Astrocyte (in vitro differentiated cells and primary cell): ENCODE measurements at regions not wholly inside any gene's neighbourhood (a gene's known extent, or its start where the extent isn't known, plus 50 kb on each side); places are given as distances from the start of the nearest gene placed in this dataset.

ENCODE experiments used
- DNase-seq: peaks from one replicate; pipeline ENCODE4 v3.0.0-alpha.2; 2010; ENCODE audit warnings: low read depth
- FAIRE-seq: peaks from 2 replicates; lab custom pipeline; 2011; peaks lifted over from hg19 to GRCh38; lab: Jason Lieb, UNC
- H2AFZ ChIP-seq: 2 replicates; pipeline ENCODE4 v1.6.0; 2012; ENCODE audit warnings: low read depth, low read length, inconsistent platforms
- H3K27ac ChIP-seq: 2 replicates; pipeline ENCODE4 v1.5.1; 2011; ENCODE audit warnings: low read depth, low read length, inconsistent platforms
- H3K27me3 ChIP-seq: 2 replicates; pipeline ENCODE4 v1.6.0; 2011; ENCODE audit warnings: low read length, inconsistent platforms; ENCODE audit not compliant: insufficient read depth
- H3K36me3 ChIP-seq: 2 replicates; pipeline ENCODE4 v1.5.1; 2011; ENCODE audit warnings: low read length, inconsistent platforms; ENCODE audit not compliant: insufficient read depth
- H3K4me1 ChIP-seq: 2 replicates; pipeline ENCODE4 v1.5.1; 2011; ENCODE audit warnings: low read length, inconsistent platforms; ENCODE audit not compliant: insufficient read depth
- H3K4me2 ChIP-seq: 2 replicates; pipeline ENCODE4 v1.6.0; 2012; ENCODE audit warnings: low read length, inconsistent platforms
- H3K4me3 ChIP-seq: 2 replicates; pipeline ENCODE4 v1.5.1; 2011; ENCODE audit warnings: low read depth, mild to moderate bottlenecking, low read length, inconsistent platforms; ENCODE audit not compliant: insufficient read depth
- H3K79me2 ChIP-seq: 2 replicates; pipeline ENCODE4 v1.6.0; 2012; ENCODE audit warnings: mild to moderate bottlenecking, low read length, inconsistent platforms; ENCODE audit not compliant: insufficient read depth
- H3K9ac ChIP-seq: 2 replicates; pipeline ENCODE4 v1.6.0; 2012; ENCODE audit warnings: mild to moderate bottlenecking, low read length, inconsistent platforms
- H3K9me3 ChIP-seq: 2 replicates; pipeline ENCODE4 v1.5.1; 2012; ENCODE audit warnings: low read depth, mild to moderate bottlenecking, low read length, inconsistent platforms; ENCODE audit not compliant: insufficient read depth
- H4K20me1 ChIP-seq: 2 replicates; pipeline ENCODE4 v1.6.0; 2012; ENCODE audit warnings: low read length, inconsistent platforms; ENCODE audit not compliant: insufficient read depth
- H3K27ac Mint-ChIP-seq: one replicate; pipeline ENCODE4 v1.8.0; 2021; ENCODE audit warnings: mild to moderate bottlenecking, mixed read lengths; ENCODE audit not compliant: unreplicated experiment
- H3K27me3 Mint-ChIP-seq: one replicate; pipeline ENCODE4 v1.8.0; 2021; ENCODE audit warnings: low read depth, mixed read lengths; ENCODE audit not compliant: unreplicated experiment
- H3K36me3 Mint-ChIP-seq: one replicate; pipeline ENCODE4 v1.8.0; 2021; ENCODE audit warnings: low read depth, mixed read lengths; ENCODE audit not compliant: unreplicated experiment
- H3K4me1 Mint-ChIP-seq: one replicate; pipeline ENCODE4 v1.8.0; 2021; ENCODE audit warnings: low read depth, mixed read lengths; ENCODE audit not compliant: unreplicated experiment
- H3K4me3 Mint-ChIP-seq: one replicate; pipeline ENCODE4 v1.8.0; 2021; ENCODE audit warnings: mild to moderate bottlenecking, moderate library complexity, mixed read lengths; ENCODE audit not compliant: unreplicated experiment
- H3K9me3 Mint-ChIP-seq: one replicate; pipeline ENCODE4 v1.8.0; 2021; ENCODE audit warnings: mild to moderate bottlenecking, mixed read lengths; ENCODE audit not compliant: unreplicated experiment
- CTCF ChIP-seq: IDR thresholded peaks from 2 replicates; pipeline ENCODE4 v1.5.1; 2011; ENCODE audit warnings: low read depth, mild to moderate bottlenecking, inconsistent platforms, low read length, moderate library complexity; ENCODE audit not compliant: insufficient read depth
- EZH2 ChIP-seq: IDR thresholded peaks from 2 replicates; pipeline ENCODE4 v1.6.1; 2012; ENCODE audit warnings: mild to moderate bottlenecking, low read length, inconsistent platforms; ENCODE audit not compliant: insufficient read depth

GRCh38 chr1:82704966-82705365 is 904.2 kb downstream of the ADGRL2 start:
- no peak overlapping the region for H3K27ac Mint-ChIP-seq
- Histone ChIP-seq H3K9me3 (no peaks in the 10 kb centered on the region), H3K4me3 (no peak overlapping the region), H4K20me1 (no peaks in the 10 kb centered on the region), H3K27me3 (no peaks in the 10 kb centered on the region), H3K79me2 (no peaks in the 10 kb centered on the region), H3K4me2 (no peak overlapping the region), H3K36me3 (no peaks in the 10 kb centered on the region), H3K4me1 (no peaks in the 10 kb centered on the region), H2AFZ (no peak overlapping the region), H3K9ac (no peak overlapping the region), H3K27ac (no peak overlapping the region)
- no peaks in the 10 kb centered on the region for H3K9me3 Mint-ChIP-seq
- H3K36me3 Mint-ChIP-seq: no peaks in the 10 kb centered on the region
- FAIRE-seq (no peak), DNase-seq (no peak)
- no peaks in the 10 kb centered on the region for H3K27me3 Mint-ChIP-seq
- no peaks in the 10 kb centered on the region for H3K4me1 Mint-ChIP-seq
- TF ChIP-seq CTCF: no peak
- TF ChIP-seq EZH2: no peak
- H3K4me3 Mint-ChIP-seq: no peak overlapping the region

- TF ChIP-seq CTCF (no peak), EZH2 (no peak)
- Mint-ChIP-seq H3K4me1 (no peaks in the 10 kb centered on the region), H3K4me3 (no peak overlapping the region), H3K27ac (no peak overlapping the region), H3K36me3 (no peaks in the 10 kb centered on the region), H3K9me3 (no peaks in the 10 kb centered on the region), H3K27me3 (no peaks in the 10 kb centered on the region)
- FAIRE-seq (no peak), DNase-seq (no peak)
- Histone ChIP-seq H3K9me3 (no peaks in the 10 kb centered on the region), H2AFZ (no peak overlapping the region), H3K27me3 (no peaks in the 10 kb centered on the region), H3K27ac (no peak overlapping the region), H3K4me3 (no peak overlapping the region), H4K20me1 (no peaks in the 10 kb centered on the region), H3K79me2 (no peaks in the 10 kb centered on the region), H3K36me3 (no peaks in the 10 kb centered on the region), H3K9ac (no peak overlapping the region), H3K4me2 (no peak overlapping the region), H3K4me1 (no peaks in the 10 kb centered on the region)
Observed at GRCh38 chr1:82704393-82704792, 903.7 kb downstream of the ADGRL2 start.

- H3K79me2 ChIP-seq: no peaks in the 10 kb centered on the region
- no peaks in the 10 kb centered on the region for H3K36me3 Mint-ChIP-seq
- FAIRE-seq (no peak), DNase-seq (no peak)
- H3K27me3 ChIP-seq: no peaks in the 10 kb centered on the region
- H2AFZ ChIP-seq: no peak overlapping the region
- no peak overlapping the region for H3K9ac ChIP-seq
- no peaks in the 10 kb centered on the region for H3K9me3 Mint-ChIP-seq
- no peak for TF ChIP-seq EZH2
- no peak for TF ChIP-seq CTCF
- H3K27ac Mint-ChIP-seq: no peak overlapping the region
- no peak overlapping the region for H3K4me2 ChIP-seq
- H3K27me3 Mint-ChIP-seq: no peaks in the 10 kb centered on the region
- H3K4me1 ChIP-seq: no peaks in the 10 kb centered on the region
- no peaks in the 10 kb centered on the region for H3K36me3 ChIP-seq
- no peak overlapping the region for H3K4me3 Mint-ChIP-seq
- no peaks in the 10 kb centered on the region for H4K20me1 ChIP-seq
- no peak overlapping the region for H3K4me3 ChIP-seq
- no peaks in the 10 kb centered on the region for H3K4me1 Mint-ChIP-seq
- no peak overlapping the region for H3K27ac ChIP-seq
- H3K9me3 ChIP-seq: no peaks in the 10 kb centered on the region
Observed at GRCh38 chr1:82703951-82704350, 903.2 kb downstream of the ADGRL2 start.
